ENCODE measurements at regions not wholly inside any gene's neighbourhood (a gene's known extent, or its start where the extent isn't known, plus 50 kb on each side); places are given as distances from the start of the nearest gene placed in this dataset.

- no peaks in the 10 kb centered on the region for H3K36me3 ChIP-seq (ENCODE audit: control insufficient read depth in 1 of 2, insufficient read depth in 2 of 2, low read length in 2 of 2)
- no peak overlapping the region for H3K4me2 ChIP-seq (ENCODE audit: low read length)
- RAD21 ChIA-PET (ENCODE audit: low non-redundant PET in 1 of 2, low total read pairs in 2 of 2, uncharacterized antibody in 2 of 2, unreplicated experiment in 2 of 2) = no interaction called here
- intact Hi-C loops (cut with micrococcal nuclease) = no loop called here
- H2AFZ ChIP-seq (ENCODE audit: low read depth, low read length, poor library complexity, severe bottlenecking) = no peak overlapping the region
- TF ChIP-seq TCF7L2 (IDR thresholded peaks at IDR 0.05; ENCODE audit: borderline replicate concordance, extremely low read depth, insufficient read depth, insufficient read length) = no peak
- no peak for TF ChIP-seq FOSL1 (IDR thresholded peaks at IDR 0.05; ENCODE audit: low read depth)
- no peak for TF ChIP-seq EZH2 (IDR thresholded peaks at IDR 0.05)
- no peak for TF ChIP-seq ATF3 (IDR thresholded peaks at IDR 0.05)
- TF ChIP-seq CBX3 (IDR thresholded peaks at IDR 0.05; ENCODE audit: low read depth) = no peak
- TF ChIP-seq SP1 (IDR thresholded peaks at IDR 0.05; ENCODE audit: low read depth) = no peak
- TF ChIP-seq CEBPB (IDR thresholded peaks at IDR 0.05; ENCODE audit: low read depth) = no peak
- no peak for TF ChIP-seq POLR2AphosphoS5 (IDR thresholded peaks at IDR 0.05; ENCODE audit: low read depth, low read length)
- TF ChIP-seq ZNF274 (IDR thresholded peaks at IDR 0.05; ENCODE audit: low read depth, low read length) = no peak
- TF ChIP-seq ZBTB33 (IDR thresholded peaks at IDR 0.05; ENCODE audit: extremely low read depth, insufficient replicate concordance, low read length) = no peak
- DNase-seq (ENCODE audit: low read depth, low spot score) (no peak), ATAC-seq (no peak)
- POLR2A ChIA-PET = no interaction called here
- H3K4me1 ChIP-seq (ENCODE audit: control insufficient read depth in 1 of 2, insufficient read depth in 2 of 2, low read length in 2 of 2) = no peaks in the 10 kb centered on the region
- CTCF ChIA-PET = no interaction called here
- no peaks in the 10 kb centered on the region for H3K27me3 ChIP-seq (ENCODE audit: insufficient read depth, low read length)
- no peak overlapping the region for H3K9ac ChIP-seq (ENCODE audit: low read length)
- no peaks in the 10 kb centered on the region for H3K79me2 ChIP-seq (ENCODE audit: insufficient read depth, low read length)
- H3K4me3 ChIP-seq (replicated peaks in 1 of 2; ENCODE audit: low read depth in 1 of 2, low read length in 2 of 2) = no peak overlapping the region
- no peaks in the 10 kb centered on the region for H3K9me3 ChIP-seq (ENCODE audit: control insufficient read depth in 1 of 2, insufficient read depth in 1 of 2, low read depth in 1 of 2, low read length in 2 of 2)
- no TSS peak for BruUV-seq (replicated peaks)
- no peaks in the 10 kb centered on the region for H3K9me2 ChIP-seq (ENCODE audit: insufficient read depth)
- H3K27ac ChIP-seq (ENCODE audit: low read depth, low read length) = no peak overlapping the region
- H4K20me1 ChIP-seq (ENCODE audit: insufficient read depth) = no peaks in the 10 kb centered on the region
Observed at GRCh38 chr2:146984014-146984413, 860.8 kb upstream of the ACVR2A start.
